HG03097 (cell line): ENCODE measurements at regions not wholly inside any gene's neighbourhood (a gene's known extent, or its start where the extent isn't known, plus 50 kb on each side); places are given as distances from the start of the nearest gene placed in this dataset.

ENCODE experiments used
- ATAC-seq: cut with Tn5 transposase; IDR thresholded peaks from one replicate; pipeline ENCODE4 v1.9.1; 2021; ENCODE audit not compliant: unreplicated experiment, low FRiP score

DNA sequence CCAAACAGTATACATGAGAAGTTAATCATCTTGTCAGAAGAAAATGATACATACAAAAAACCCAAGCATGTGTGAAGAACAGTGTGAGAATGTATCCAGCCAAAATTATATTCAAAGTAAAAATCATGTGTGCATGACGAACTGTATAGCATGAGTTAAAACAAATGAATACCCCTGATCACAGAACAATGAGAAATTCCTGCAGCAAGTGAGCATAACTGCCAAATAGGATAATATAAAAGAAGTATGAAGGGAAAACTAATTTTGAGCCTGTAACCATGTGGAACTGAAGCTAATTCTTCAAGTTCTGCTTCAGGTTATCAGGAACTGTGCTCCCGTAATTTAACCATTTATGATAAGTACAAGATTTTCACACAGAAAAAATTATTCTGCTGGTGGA is 56.5 kb upstream of the AMN1 start:
- no peak for ATAC-seq

DNA sequence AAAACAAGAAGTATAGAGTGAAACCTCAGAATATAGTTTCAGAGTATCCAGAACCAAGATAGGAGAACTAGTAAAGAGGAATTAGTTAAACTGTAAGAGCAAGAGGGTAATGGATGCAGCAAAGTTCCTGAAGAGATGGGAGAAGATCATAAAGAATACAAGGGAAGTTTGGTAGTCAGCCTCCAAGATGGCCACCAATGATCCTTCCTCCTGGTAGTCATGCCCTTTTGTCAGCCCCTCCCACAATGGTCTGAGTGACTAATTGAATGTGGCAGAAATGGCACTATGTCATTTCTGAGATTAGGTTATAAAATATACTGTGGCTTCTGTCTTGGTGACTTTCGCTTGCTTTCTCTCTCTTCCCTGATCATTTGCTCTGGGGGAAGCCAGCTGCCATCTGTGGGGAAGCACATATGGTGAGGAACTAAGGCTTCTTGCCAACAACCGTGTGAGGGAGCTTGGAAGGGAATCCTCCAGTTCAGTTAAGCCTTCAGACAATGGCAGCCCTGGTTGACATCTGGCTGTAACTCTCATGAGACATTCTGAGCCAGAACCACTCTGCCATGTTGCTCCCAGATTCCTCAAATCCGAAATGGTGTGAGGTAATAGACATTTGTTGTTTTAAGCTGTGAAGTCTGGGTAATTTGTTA is 55.3 kb upstream of the AMN1 start:
- no peak for ATAC-seq

GRCh38 chr12:31783556-31783955 is 54.7 kb upstream of the AMN1 start:
- ATAC-seq, result no peak

DNA sequence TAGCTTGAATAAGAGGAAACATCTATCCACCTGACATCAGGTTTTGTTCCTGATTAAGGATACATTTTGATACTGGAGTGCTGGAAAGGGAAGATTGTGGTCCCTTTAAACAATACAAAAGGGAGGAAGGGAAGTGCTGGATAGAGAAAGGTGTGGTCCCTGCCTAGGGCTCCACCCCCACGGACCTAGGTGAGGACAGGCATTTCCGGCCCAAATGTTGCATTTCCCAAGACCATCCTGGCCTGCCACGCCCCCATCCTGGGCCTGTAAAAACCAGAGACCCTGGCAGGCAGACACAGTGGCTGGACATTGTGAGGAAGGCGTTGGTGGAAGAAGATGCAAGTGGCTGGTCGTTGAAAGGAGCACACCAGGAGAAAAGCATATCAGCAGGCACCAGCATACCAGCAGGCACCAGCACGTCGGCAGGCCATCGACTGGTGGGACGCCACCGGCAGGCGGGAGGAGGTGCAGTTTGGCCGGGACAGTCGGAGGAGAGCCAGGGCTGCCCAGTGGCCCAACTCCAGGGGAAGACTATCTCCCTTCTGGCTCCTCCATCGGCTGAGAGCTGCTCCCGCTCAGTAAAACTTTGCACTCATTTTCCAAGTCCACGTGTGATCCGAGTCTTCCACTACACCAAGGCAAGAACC is 53.2 kb upstream of the AMN1 start:
- ATAC-seq, result no peak

DNA sequence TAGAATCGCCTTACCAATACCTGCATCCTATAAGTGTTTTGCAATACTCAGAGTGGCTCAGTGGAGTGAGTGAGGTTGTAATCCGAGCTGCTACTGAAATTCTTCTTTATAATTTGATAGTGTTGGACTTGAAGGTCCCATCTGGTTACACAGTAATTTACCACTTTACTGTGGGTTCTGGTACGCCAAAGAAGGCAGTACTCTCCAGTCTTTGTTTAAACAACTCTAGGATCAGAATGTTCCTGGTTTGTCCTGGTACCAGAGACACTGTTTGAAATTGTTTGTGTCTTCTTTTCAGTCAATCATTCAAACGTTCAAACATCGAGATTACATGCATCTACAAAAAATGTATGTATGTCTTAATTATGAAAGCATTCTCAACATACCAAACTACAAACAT is 51.3 kb upstream of the AMN1 start:
- no peak for ATAC-seq

DNA sequence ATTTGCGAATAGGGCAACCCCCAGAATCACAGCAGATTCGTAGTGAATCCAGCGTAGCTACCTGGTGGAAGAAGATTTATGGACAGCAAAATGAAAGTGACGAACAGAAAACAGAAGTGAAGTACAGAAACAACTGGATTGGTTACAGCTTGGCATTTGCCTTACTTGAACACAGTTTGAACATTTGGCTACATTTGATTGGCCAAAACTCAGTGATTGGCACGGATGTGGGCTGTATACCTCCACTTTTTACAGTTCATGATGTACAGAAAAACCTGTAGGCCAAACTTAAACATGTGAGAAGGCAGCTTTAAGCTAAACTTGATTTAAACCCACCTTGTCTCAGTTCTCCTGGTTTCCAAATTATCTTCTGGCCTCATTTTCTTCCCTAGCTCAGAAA is 49.9 kb upstream of the AMN1 start:
- ATAC-seq, result no peak
